Right cardiac atrium (tissue), 5 donors: ENCODE measurements at regions not wholly inside any gene's neighbourhood (a gene's known extent, or its start where the extent isn't known, plus 50 kb on each side); places are given as distances from the start of the nearest gene placed in this dataset.

Source experiments
- ATAC-seq, 2 donors: fragments of 200-7000 bp; cut with Tn5 transposase; one replicate each; pipeline versions ENCODE4 v1.8.0 to v1.9.1; 2020; ENCODE audit warnings: moderate library complexity in 2 of 2, mild to moderate bottlenecking in 1 of 2
- DNase-seq, 3 donors: peaks; one replicate each; pipeline ENCODE4 v3.0.0-alpha.2; 2020
- H3K27ac ChIP-seq: one replicate; pipeline ENCODE4 v1.5.1; 2013; ENCODE audit warnings: mild to moderate bottlenecking, low read length, control low read depth, moderate library complexity
- H3K27me3 ChIP-seq: one replicate; pipeline ENCODE4 v1.6.1; 2013; ENCODE audit not compliant: control insufficient read depth, insufficient read depth
- H3K4me1 ChIP-seq: one replicate; pipeline ENCODE4 v1.6.1; 2013; ENCODE audit warnings: low read length; ENCODE audit not compliant: control insufficient read depth, insufficient read depth
- H3K4me3 ChIP-seq: one replicate; pipeline ENCODE4 v1.5.1; 2013; ENCODE audit warnings: low read length, control low read depth
- H3K9me3 ChIP-seq: one replicate; pipeline ENCODE4 v1.6.1; 2013; ENCODE audit warnings: low read length; ENCODE audit not compliant: control insufficient read depth
- WGBS: extraction: QIAGEN DNeasy Blood & Tissue Kit; methylation state at CpG from one replicate; pipeline ENCODE4 v1.1.7; 2013; 5-methylcytosine and 5-hydroxymethylcytosine counted together
- intact Hi-C, 4 donors: fragments of 100-400 bp; cut with DNase I; formaldehyde crosslinking; loops; one replicate each; pipeline versions ENCODE4 v1.11.0 to v1.14.0; 2022 to 2023
- donor health status: healthy with polysubstance abuse.
- donor health status: DM: no; HTN: yes; CAD: no.
- donor health status: DM: no; HTN: no; CAD: no.
- donor health status: DM: no; HTN: yes; CAD: no; lungs with severe emphysema.
- donor health status: DM: yes; HTN: yes; CAD: no.

GRCh38 chr1:221638595-221638994, 103.3 kb downstream of the DUSP10 start:
- Histone ChIP-seq H3K27me3 (no peaks in the 10 kb centered on the region), H3K4me3 (no peak overlapping the region), H3K4me1 (peaks cover 2% of the 10 kb centered on the region), H3K27ac (no peak overlapping the region), H3K9me3 (no peaks in the 10 kb centered on the region)
- 92% methylated on average over 2 of the region's 2 CpGs for WGBS
- intact Hi-C loops: no loop called here
- ATAC-seq (no peak), DNase-seq (no peak)

DNA sequence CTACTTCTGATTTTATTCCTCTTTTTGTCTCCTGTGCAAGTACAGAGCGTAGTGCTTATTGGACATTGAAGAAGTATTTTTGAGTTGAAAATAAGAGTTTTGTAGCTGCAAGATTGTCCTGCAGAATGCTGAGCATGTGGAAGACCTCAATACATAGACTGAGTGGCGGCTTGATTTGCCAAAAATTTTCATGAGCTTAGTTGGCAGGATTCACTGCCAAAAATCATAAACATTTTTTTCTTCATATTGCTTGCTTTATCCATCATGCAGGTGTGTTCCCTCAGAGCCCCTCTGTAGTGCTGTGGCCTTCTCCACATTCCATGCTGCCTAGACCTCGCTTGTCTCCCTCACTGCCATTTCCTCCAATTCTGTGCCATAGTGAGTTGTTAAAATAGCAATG, 100.1 kb downstream of the DUSP10 start:
- H3K4me1 ChIP-seq: peaks cover 2% of the 10 kb centered on the region
- no peak overlapping the region for H3K4me3 ChIP-seq
- no peaks in the 10 kb centered on the region for H3K9me3 ChIP-seq
- DNase-seq: no peak
- H3K27me3 ChIP-seq: no peaks in the 10 kb centered on the region
- WGBS: 89% methylated on average over 3 of the region's 3 CpGs
- intact Hi-C loops: no loop called here
- no peak for ATAC-seq
- H3K27ac ChIP-seq: no peak overlapping the region

DNA sequence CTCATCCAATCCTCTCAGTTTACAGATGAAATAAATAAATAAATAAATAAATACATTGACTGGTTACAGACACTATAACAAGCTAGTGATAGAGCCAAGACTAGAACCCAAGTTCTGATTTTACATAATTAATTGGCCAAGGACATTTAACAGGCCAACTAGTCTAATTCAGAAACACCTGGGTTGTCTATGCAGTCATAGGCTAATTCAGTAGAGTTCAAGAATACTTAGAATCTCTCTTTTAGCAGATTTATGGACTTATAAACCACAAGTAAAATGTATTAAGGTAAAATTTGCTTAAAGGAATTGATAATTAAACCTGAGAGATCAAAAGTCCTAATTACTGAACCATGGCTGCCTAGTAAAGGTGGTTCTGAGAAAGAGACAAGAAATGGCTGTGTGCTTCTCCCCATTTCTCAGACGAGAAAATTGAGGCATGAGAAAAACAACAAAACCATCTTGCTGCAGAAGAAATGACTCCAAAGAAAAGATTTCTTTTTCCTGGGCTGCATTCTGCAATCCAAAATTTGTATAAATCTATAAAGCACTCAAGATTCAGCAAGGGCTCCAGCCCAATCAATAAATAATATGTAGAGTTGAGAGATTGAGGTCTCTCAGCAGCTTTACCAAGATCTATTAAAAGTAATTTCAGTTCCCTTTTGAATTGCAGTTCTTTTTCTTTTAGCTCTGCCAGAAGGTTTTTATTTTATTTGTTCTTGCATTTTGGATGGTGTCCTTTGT, 98.3 kb downstream of the DUSP10 start:
- H3K9me3 ChIP-seq: peaks cover 3% of the 10 kb centered on the region
- no peaks in the 10 kb centered on the region for H3K27me3 ChIP-seq
- intact Hi-C loops: no loop called here
- 51% methylated on average over 1 of the region's 1 CpG for WGBS
- no peak overlapping the region for H3K27ac ChIP-seq
- H3K4me3 ChIP-seq: no peak overlapping the region
- H3K4me1 ChIP-seq: no peaks in the 10 kb centered on the region
- DNase-seq (no peak), ATAC-seq (no peak)

DNA sequence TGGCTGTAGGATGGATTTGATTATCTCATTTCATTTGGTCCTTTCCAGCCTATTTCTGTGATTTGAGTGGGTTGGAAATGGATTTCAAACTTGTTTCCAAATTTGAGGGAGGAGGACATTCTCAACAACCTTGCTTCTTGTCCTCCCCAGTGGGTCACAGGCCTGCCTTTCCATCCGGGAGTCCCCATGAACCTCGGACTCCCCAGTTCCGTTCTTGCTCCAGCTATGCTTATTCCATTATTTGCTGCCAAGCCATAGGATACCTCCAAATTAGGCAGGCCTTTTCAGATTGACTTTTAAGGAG, 97.8 kb downstream of the DUSP10 start:
- H3K27me3 ChIP-seq: no peaks in the 10 kb centered on the region
- ATAC-seq: no peak
- no peak for DNase-seq
- intact Hi-C loops: no loop called here
- peaks cover 3% of the 10 kb centered on the region for H3K9me3 ChIP-seq
- 52% methylated on average over 3 of the region's 3 CpGs for WGBS
- H3K4me3 ChIP-seq: no peak overlapping the region
- no peak overlapping the region for H3K27ac ChIP-seq
- H3K4me1 ChIP-seq: no peaks in the 10 kb centered on the region

DNA sequence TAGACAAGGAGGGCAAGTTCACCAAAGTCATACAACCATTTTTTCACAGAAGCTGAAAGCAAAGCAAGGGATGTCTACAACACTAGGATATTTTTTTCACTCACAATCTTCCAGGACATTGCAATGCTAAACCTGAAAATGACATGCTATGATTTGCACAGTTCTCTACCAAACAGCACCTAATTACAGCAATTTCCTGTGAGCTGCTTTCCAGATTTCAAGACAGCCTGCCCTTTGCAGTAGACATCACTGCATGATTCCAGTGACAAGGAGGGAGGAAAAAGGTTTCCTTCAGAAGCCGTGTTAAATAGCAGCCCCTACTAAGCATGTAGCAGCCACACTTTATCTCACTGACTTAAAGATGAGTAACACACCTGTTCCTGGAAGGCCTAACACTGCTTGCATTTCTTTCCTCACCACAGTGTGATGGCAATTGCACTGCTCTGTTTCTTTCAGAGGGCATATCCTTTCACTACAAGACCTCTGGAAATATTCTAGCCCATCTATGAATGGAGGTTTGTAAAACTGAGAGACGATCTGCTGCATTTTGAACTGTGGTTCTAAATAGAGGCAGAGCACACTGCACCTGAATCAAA, 97.1 kb downstream of the DUSP10 start:
- intact Hi-C loops: no loop called here
- no peak for ATAC-seq
- H3K4me1 ChIP-seq: no peaks in the 10 kb centered on the region
- H3K9me3 ChIP-seq: peaks cover 3% of the 10 kb centered on the region
- no peak overlapping the region for H3K4me3 ChIP-seq
- no peak overlapping the region for H3K27ac ChIP-seq
- no peak for DNase-seq
- H3K27me3 ChIP-seq: no peaks in the 10 kb centered on the region
- 72% methylated on average over 2 of the region's 2 CpGs for WGBS

DNA sequence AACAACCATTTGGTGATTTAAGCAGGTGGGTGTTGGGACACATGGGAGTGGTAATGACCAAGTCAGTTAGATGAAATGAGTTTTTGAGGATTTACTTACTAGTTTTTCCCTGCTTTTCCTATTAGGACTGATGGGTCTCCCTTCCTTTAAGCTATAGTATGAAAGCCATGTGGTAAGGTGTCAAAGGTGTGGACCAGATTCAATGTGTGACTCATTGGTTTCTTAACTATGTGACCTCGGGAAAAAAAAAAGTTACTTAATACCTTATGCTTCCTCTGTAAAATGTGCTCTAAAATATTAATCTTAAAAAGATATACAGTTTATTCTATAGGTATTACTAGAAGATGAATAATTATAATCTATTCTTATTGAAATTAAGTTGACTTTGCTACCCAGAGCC, 93.7 kb downstream of the DUSP10 start:
- Histone ChIP-seq H3K27ac (no peak overlapping the region), H3K9me3 (peaks cover 3% of the 10 kb centered on the region), H3K4me3 (no peak overlapping the region), H3K4me1 (no peaks in the 10 kb centered on the region), H3K27me3 (no peaks in the 10 kb centered on the region)
- 77% methylated on average over 1 of the region's 1 CpG for WGBS
- ATAC-seq (no peak), DNase-seq (no peak)
- intact Hi-C loops: no loop called here
